Loucy (cell line): ENCODE measurements at regions not wholly inside any gene's neighbourhood (a gene's known extent, or its start where the extent isn't known, plus 50 kb on each side); places are given as distances from the start of the nearest gene placed in this dataset.

Experiments used
- CTCF ChIP-seq: fragments of 200-600 bp; sonication (generic); conservative IDR thresholded peaks from 2 replicates; pipeline ENCODE4 v1.5.1; 2014; ENCODE audit warnings: mild to moderate bottlenecking, antibody characterized with exemption, low read length
- EZH2phosphoT487 ChIP-seq: fragments of 200-600 bp; IDR thresholded peaks from 2 replicates; pipeline ENCODE4 v1.6.1; 2018; ENCODE audit warnings: antibody characterized with exemption, mild to moderate bottlenecking, moderate library complexity, borderline replicate concordance

DNA sequence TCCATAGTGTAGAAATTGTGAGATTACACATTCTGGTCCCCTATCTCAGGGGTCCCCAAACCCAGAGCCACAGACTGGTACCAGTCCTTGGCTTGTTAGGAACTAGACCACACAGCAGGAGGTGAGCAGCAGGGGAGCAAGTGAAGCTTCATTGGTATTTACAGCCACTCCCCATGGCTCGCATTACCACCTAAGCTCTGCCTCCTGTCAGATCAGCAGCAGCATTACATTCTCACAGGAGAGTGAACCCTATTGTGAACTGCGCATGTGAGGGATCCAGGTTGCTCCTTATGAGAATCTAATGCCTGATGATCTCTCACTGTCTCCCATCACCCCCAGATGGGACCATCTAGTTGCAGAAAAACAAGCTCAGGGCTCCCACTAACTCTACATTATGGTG lies 229.7 kb upstream of the IRF2BP2 start:
- no peak for TF ChIP-seq CTCF
- TF ChIP-seq EZH2phosphoT487: no peak
